ENCODE measurements at regions not wholly inside any gene's neighbourhood (a gene's known extent, or its start where the extent isn't known, plus 50 kb on each side); places are given as distances from the start of the nearest gene placed in this dataset.

- Histone ChIP-seq H3K36me3 (ENCODE audit: control insufficient read depth, insufficient read depth, low read length) (no peaks in the 10 kb centered on the region), H3K27ac (ENCODE audit: low read length) (no peak overlapping the region), H3K4me1 (ENCODE audit: control insufficient read depth, insufficient read depth, low read length) (no peaks in the 10 kb centered on the region), H3K27me3 (ENCODE audit: control insufficient read depth, insufficient read depth, low read length) (no peaks in the 10 kb centered on the region), H3K9me3 (ENCODE audit: control insufficient read depth, insufficient read depth, low read depth, low read length) (no peaks in the 10 kb centered on the region), H3K4me3 (ENCODE audit: low read depth in 2 of 2, low read length in 2 of 2) (no peak overlapping the region)
- intact Hi-C loops (cut with micrococcal nuclease; ENCODE audit: unreplicated experiment) (no loop called here), in situ Hi-C loops (cut with HindIII; ENCODE audit: low pct_unique_long_range_greater_than_20kb, low sequenced_read_pairs) (no loop called here)
- ChIA-PET CTCF (no interaction called here), POLR2A (no interaction called here)
- ATAC-seq, result no peak
- BruUV-seq (replicated peaks), result no TSS peak
- no peak for DNase-seq (ENCODE audit: low read depth, low spot score)
- TF ChIP-seq SIN3A (IDR thresholded peaks at IDR 0.05; ENCODE audit: borderline replicate concordance, insufficient read depth, low read depth, low read length) (no peak), CTCF (IDR thresholded peaks at IDR 0.05) (no peak), REST (IDR thresholded peaks at IDR 0.05; ENCODE audit: insufficient read depth in 1 of 2, low read depth in 2 of 2, low read length in 1 of 2) (no peak), TCF7L2 (IDR thresholded peaks at IDR 0.05; ENCODE audit: low read depth, low read length) (no peak), POLR2AphosphoS5 (IDR thresholded peaks at IDR 0.05; ENCODE audit: low read depth, low read length) (no peak)
These were observed 169.0 kb downstream of the BARX1 start for GRCh38 chr9:93786204-93786603.

GRCh38 chr9:93776873-93777272 is 178.3 kb downstream of the BARX1 start:
- in situ Hi-C loops (cut with HindIII; ENCODE audit: low pct_unique_long_range_greater_than_20kb, low sequenced_read_pairs) (no loop called here), intact Hi-C loops (cut with micrococcal nuclease; ENCODE audit: unreplicated experiment) (no loop called here)
- ATAC-seq, result no peak
- POLR2A ChIA-PET, result no interaction called here
- H3K27me3 ChIP-seq (ENCODE audit: control insufficient read depth, insufficient read depth, low read length), result no peaks in the 10 kb centered on the region
- BruUV-seq (replicated peaks), result no TSS peak
- H3K9me3 ChIP-seq (ENCODE audit: control insufficient read depth, insufficient read depth, low read depth, low read length), result no peaks in the 10 kb centered on the region
- TF ChIP-seq CTCF (IDR thresholded peaks at IDR 0.05), result no peak
- TF ChIP-seq POLR2AphosphoS5 (IDR thresholded peaks at IDR 0.05; ENCODE audit: low read depth, low read length), result no peak
- no peak for TF ChIP-seq TCF7L2 (IDR thresholded peaks at IDR 0.05; ENCODE audit: low read depth, low read length)
- TF ChIP-seq SIN3A (IDR thresholded peaks at IDR 0.05; ENCODE audit: borderline replicate concordance, insufficient read depth, low read depth, low read length), result no peak
- TF ChIP-seq REST (IDR thresholded peaks at IDR 0.05; ENCODE audit: insufficient read depth in 1 of 2, low read depth in 2 of 2, low read length in 1 of 2), result no peak
- H3K36me3 ChIP-seq (ENCODE audit: control insufficient read depth, insufficient read depth, low read length), result no peaks in the 10 kb centered on the region
- H3K4me3 ChIP-seq (ENCODE audit: low read depth in 2 of 2, low read length in 2 of 2), result no peak overlapping the region
- H3K27ac ChIP-seq (ENCODE audit: low read length), result no peak overlapping the region
- DNase-seq (ENCODE audit: low read depth, low spot score), result no peak
- CTCF ChIA-PET, result no interaction called here
- H3K4me1 ChIP-seq (ENCODE audit: control insufficient read depth, insufficient read depth, low read length), result no peaks in the 10 kb centered on the region

Data from Panc1 (cell line).